NCI-H146 treated with DMSO at 0.1 percent for 48 hours (cell line): ENCODE measurements at regions not wholly inside any gene's neighbourhood (a gene's known extent, or its start where the extent isn't known, plus 50 kb on each side); places are given as distances from the start of the nearest gene placed in this dataset.

Experiments
- DNase-seq: peaks from one replicate; lab custom pipeline; 2025; ENCODE audit not compliant: unreplicated experiment; lab: John Stamatoyannopoulos, UW

GRCh38 chr16:72226136-72226535 is 54.2 kb upstream of the PMFBP1 start:
- DNase-seq = no peak

- no peak for DNase-seq
These were observed 52.4 kb upstream of the PMFBP1 start for GRCh38 chr16:72224260-72224768.

- no peak for DNase-seq
These were observed 50.5 kb upstream of the PMFBP1 start for GRCh38 chr16:72222503-72222902.
